ENCODE measurements at regions not wholly inside any gene's neighbourhood (a gene's known extent, or its start where the extent isn't known, plus 50 kb on each side); places are given as distances from the start of the nearest gene placed in this dataset.

DNA sequence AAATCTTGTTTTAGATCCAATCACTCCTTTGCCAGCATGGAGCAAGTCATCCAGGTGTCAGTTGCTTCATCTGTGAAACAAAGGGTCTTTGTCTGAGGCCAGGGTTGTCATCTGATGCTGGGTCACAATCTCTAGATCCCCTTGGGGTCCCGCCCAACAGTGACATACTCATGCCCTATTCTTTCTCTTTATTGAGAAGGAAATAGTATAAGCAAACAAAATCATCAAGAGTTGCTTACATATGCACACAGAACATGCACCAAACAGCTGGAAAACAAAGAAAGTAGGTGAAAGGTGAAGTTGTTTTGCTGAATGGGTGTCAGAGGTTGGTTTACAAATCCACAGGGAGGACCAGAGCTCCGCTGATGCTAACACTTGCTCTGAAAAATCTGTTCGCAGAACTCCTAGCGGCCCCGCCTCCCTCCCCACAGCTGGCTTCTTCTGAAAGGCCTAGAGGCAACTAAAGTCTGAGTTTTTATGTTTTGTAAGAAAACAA, 106.1 kb upstream of the SLC44A1 start:
- H3K9ac ChIP-seq, result no peak overlapping the region
- no peak for DNase-seq
- ChIA-PET CTCF (interaction anchor here (0.8 to 1.0 kb wide), 2 partner anchors 9 to 275 kb away, joined by 3 to 4 read pairs; no protein-coding TSS in a partner anchor), POLR2A (no interaction called here)
- H3K27me3 ChIP-seq (ENCODE audit: insufficient read depth), result no peaks in the 10 kb centered on the region
- no peak overlapping the region for H3K4me2 ChIP-seq
- H3K79me2 ChIP-seq (ENCODE audit: insufficient read depth), result no peaks in the 10 kb centered on the region
- TF ChIP-seq EZH2phosphoT487 (IDR thresholded peaks at IDR 0.05; ENCODE audit: borderline replicate concordance, low read depth) (no peak), TCF12 (IDR thresholded peaks at IDR 0.05) (no peak), FOXJ3 (CRISPR knock-in tag; IDR thresholded peaks at IDR 0.05) (no peak), EP300 (IDR thresholded peaks at IDR 0.05; ENCODE audit: borderline replicate concordance in 1 of 2, low read depth in 1 of 2, low read length in 1 of 2) (no peak), RAD21 (IDR thresholded peaks at IDR 0.05; ENCODE audit: low read length) (no peak), RFX5 (IDR thresholded peaks at IDR 0.05; ENCODE audit: low read length) (no peak), YY1 (IDR thresholded peaks at IDR 0.05; ENCODE audit: low read depth) (no peak), JUND (IDR thresholded peaks at IDR 0.05) (no peak), FOXM1 (IDR thresholded peaks at IDR 0.05; ENCODE audit: low read depth) (no peak), SMC3 (IDR thresholded peaks at IDR 0.05; ENCODE audit: low read depth, low read length) (no peak), GATA2 (CRISPR knock-in tag; IDR thresholded peaks at IDR 0.05) (no peak), NRF1 (IDR thresholded peaks at IDR 0.05; ENCODE audit: low read depth, low read length) (no peak), RXRA (IDR thresholded peaks at IDR 0.05; ENCODE audit: borderline replicate concordance, low read depth) (no peak), TEAD4 (IDR thresholded peaks at IDR 0.05; ENCODE audit: borderline replicate concordance, insufficient read depth) (no peak), GABPA (IDR thresholded peaks at IDR 0.05; ENCODE audit: low read depth) (no peak), ELF1 (IDR thresholded peaks at IDR 0.05) (no peak)
- TF ChIP-seq, protein P1, sequence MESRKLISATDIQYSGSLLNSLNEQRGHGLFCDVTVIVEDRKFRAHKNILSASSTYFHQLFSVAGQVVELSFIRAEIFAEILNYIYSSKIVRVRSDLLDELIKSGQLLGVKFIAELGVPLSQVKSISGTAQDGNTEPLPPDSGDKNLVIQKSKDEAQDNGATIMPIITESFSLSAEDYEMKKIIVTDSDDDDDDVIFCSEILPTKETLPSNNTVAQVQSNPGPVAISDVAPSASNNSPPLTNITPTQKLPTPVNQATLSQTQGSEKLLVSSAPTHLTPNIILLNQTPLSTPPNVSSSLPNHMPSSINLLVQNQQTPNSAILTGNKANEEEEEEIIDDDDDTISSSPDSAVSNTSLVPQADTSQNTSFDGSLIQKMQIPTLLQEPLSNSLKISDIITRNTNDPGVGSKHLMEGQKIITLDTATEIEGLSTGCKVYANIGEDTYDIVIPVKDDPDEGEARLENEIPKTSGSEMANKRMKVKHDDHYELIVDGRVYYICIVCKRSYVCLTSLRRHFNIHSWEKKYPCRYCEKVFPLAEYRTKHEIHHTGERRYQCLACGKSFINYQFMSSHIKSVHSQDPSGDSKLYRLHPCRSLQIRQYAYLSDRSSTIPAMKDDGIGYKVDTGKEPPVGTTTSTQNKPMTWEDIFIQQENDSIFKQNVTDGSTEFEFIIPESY (IDR thresholded peaks at IDR 0.05; ENCODE audit: borderline replicate concordance, low read depth), result no peak
- TF ChIP-seq, protein P2, sequence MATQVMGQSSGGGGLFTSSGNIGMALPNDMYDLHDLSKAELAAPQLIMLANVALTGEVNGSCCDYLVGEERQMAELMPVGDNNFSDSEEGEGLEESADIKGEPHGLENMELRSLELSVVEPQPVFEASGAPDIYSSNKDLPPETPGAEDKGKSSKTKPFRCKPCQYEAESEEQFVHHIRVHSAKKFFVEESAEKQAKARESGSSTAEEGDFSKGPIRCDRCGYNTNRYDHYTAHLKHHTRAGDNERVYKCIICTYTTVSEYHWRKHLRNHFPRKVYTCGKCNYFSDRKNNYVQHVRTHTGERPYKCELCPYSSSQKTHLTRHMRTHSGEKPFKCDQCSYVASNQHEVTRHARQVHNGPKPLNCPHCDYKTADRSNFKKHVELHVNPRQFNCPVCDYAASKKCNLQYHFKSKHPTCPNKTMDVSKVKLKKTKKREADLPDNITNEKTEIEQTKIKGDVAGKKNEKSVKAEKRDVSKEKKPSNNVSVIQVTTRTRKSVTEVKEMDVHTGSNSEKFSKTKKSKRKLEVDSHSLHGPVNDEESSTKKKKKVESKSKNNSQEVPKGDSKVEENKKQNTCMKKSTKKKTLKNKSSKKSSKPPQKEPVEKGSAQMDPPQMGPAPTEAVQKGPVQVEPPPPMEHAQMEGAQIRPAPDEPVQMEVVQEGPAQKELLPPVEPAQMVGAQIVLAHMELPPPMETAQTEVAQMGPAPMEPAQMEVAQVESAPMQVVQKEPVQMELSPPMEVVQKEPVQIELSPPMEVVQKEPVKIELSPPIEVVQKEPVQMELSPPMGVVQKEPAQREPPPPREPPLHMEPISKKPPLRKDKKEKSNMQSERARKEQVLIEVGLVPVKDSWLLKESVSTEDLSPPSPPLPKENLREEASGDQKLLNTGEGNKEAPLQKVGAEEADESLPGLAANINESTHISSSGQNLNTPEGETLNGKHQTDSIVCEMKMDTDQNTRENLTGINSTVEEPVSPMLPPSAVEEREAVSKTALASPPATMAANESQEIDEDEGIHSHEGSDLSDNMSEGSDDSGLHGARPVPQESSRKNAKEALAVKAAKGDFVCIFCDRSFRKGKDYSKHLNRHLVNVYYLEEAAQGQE (IDR thresholded peaks at IDR 0.05; ENCODE audit: low read depth, low read length), result no peak
- TF ChIP-seq, protein P3, sequence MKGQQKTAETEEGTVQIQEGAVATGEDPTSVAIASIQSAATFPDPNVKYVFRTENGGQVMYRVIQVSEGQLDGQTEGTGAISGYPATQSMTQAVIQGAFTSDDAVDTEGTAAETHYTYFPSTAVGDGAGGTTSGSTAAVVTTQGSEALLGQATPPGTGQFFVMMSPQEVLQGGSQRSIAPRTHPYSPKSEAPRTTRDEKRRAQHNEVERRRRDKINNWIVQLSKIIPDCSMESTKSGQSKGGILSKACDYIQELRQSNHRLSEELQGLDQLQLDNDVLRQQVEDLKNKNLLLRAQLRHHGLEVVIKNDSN (IDR thresholded peaks at IDR 0.05; ENCODE audit: borderline replicate concordance, low read depth), result no peak
- TF ChIP-seq, protein P4, sequence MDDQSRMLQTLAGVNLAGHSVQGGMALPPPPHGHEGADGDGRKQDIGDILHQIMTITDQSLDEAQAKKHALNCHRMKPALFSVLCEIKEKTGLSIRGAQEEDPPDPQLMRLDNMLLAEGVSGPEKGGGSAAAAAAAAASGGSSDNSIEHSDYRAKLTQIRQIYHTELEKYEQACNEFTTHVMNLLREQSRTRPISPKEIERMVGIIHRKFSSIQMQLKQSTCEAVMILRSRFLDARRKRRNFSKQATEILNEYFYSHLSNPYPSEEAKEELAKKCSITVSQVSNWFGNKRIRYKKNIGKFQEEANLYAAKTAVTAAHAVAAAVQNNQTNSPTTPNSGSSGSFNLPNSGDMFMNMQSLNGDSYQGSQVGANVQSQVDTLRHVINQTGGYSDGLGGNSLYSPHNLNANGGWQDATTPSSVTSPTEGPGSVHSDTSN (IDR thresholded peaks at IDR 0.05), result no peak
- no peak overlapping the region for H3K27ac ChIP-seq (ENCODE audit: low read depth in 2 of 2, low read length in 1 of 2)
- no peaks in the 10 kb centered on the region for H3K36me3 ChIP-seq (replicated peaks in 1 of 2; ENCODE audit: control insufficient read depth in 1 of 2, insufficient read depth in 2 of 2, low read length in 1 of 2)
- peaks cover 0 to 3% of the 10 kb centered on the region in 2 experiments; a peak in 1 of 4 replicates for H3K4me1 ChIP-seq (ENCODE audit: control insufficient read depth in 1 of 2, insufficient read depth in 2 of 2, low read depth in 1 of 2, low read length in 1 of 2)
- H3K9me3 ChIP-seq, result no peaks in the 10 kb centered on the region
- 98% methylated on average over 5 of the region's 5 CpGs for WGBS (ENCODE audit: low lambda C conversion rate)
- no peaks in the 10 kb centered on the region for H3K9me2 ChIP-seq
- H4K20me1 ChIP-seq (ENCODE audit: insufficient read depth), result no peaks in the 10 kb centered on the region
- H2AFZ ChIP-seq (ENCODE audit: low read depth), result no peak overlapping the region
- H3F3A ChIP-seq (replicated peaks; ENCODE audit: insufficient read depth), result peaks cover 1% of the 10 kb centered on the region
- no peak overlapping the region for H3K4me3 ChIP-seq (ENCODE audit: low read depth in 2 of 2, low read length in 1 of 2)
